ENCODE measurements at regions not wholly inside any gene's neighbourhood (a gene's known extent, or its start where the extent isn't known, plus 50 kb on each side); places are given as distances from the start of the nearest gene placed in this dataset.

GRCh38 chr16:51719376-51719775 is 568.3 kb upstream of the SALL1 start:
- Mint-ChIP-seq H3K27ac (no peak overlapping the region), H3K36me3 (ENCODE audit: low read depth) (no peaks in the 10 kb centered on the region), H3K4me3 (no peak overlapping the region), H3K27me3 (ENCODE audit: insufficient read depth, low read depth, poor library complexity) (peaks cover 4% of the 10 kb centered on the region), H3K9me3 (no peaks in the 10 kb centered on the region), H3K4me1 (peaks cover 15% of the 10 kb centered on the region)
- DNase-seq (ENCODE audit: low spot score) (no peak), ATAC-seq (no peak)
- H3K4me3 ChIP-seq = no peak overlapping the region
- H2AFZ ChIP-seq = no peak overlapping the region
- H3K4me1 ChIP-seq (ENCODE audit: insufficient read depth) = 0 out of 2 replicates have a peak, but pooled peaks cover 3% of the 10 kb centered on the region
- no peaks in the 10 kb centered on the region for H3K9me2 ChIP-seq (ENCODE audit: insufficient read depth)
- no peaks in the 10 kb centered on the region for H3F3A ChIP-seq (replicated peaks; ENCODE audit: low read depth)
- H3K27ac ChIP-seq (ENCODE audit: low read depth) = no peak overlapping the region
- no peaks in the 10 kb centered on the region for H3K27me3 ChIP-seq (ENCODE audit: insufficient read depth)
- TF ChIP-seq ZNF114 (CRISPR knock-in tag; IDR thresholded peaks at IDR 0.05) (no peak), NANOG (IDR thresholded peaks at IDR 0.05; ENCODE audit: borderline replicate concordance) (no peak), EZH2 (IDR thresholded peaks at IDR 0.05; ENCODE audit: low read depth, unreplicated experiment) (no peak), STAT1 (IDR thresholded peaks at IDR 0.05; ENCODE audit: unreplicated experiment) (no peak), ZNF331 (CRISPR knock-in tag; IDR thresholded peaks at IDR 0.05; ENCODE audit: low read depth) (no peak), EZH2phosphoT487 (IDR thresholded peaks at IDR 0.05; ENCODE audit: unreplicated experiment) (no peak), CREB1 (CRISPR knock-in tag; IDR thresholded peaks at IDR 0.05; ENCODE audit: low read depth) (no peak), ETS1 (IDR thresholded peaks at IDR 0.05) (no peak), JUNB (IDR thresholded peaks at IDR 0.05; ENCODE audit: unreplicated experiment) (no peak), POLR2AphosphoS5 (IDR thresholded peaks at IDR 0.05; ENCODE audit: low read depth) (no peak)
- TF ChIP-seq, protein P1, sequence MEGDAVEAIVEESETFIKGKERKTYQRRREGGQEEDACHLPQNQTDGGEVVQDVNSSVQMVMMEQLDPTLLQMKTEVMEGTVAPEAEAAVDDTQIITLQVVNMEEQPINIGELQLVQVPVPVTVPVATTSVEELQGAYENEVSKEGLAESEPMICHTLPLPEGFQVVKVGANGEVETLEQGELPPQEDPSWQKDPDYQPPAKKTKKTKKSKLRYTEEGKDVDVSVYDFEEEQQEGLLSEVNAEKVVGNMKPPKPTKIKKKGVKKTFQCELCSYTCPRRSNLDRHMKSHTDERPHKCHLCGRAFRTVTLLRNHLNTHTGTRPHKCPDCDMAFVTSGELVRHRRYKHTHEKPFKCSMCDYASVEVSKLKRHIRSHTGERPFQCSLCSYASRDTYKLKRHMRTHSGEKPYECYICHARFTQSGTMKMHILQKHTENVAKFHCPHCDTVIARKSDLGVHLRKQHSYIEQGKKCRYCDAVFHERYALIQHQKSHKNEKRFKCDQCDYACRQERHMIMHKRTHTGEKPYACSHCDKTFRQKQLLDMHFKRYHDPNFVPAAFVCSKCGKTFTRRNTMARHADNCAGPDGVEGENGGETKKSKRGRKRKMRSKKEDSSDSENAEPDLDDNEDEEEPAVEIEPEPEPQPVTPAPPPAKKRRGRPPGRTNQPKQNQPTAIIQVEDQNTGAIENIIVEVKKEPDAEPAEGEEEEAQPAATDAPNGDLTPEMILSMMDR (conservative IDR thresholded peaks at IDR 0.05; ENCODE audit: low read depth in 2 of 2) = no peak
- no peaks in the 10 kb centered on the region for H3K36me3 ChIP-seq (ENCODE audit: insufficient read depth)
- H3K4me2 ChIP-seq = no peak overlapping the region
- no peaks in the 10 kb centered on the region for H3K79me2 ChIP-seq (replicated peaks; ENCODE audit: insufficient read depth)
- no peaks in the 10 kb centered on the region for H4K20me1 ChIP-seq (replicated peaks; ENCODE audit: insufficient read depth)

DNA sequence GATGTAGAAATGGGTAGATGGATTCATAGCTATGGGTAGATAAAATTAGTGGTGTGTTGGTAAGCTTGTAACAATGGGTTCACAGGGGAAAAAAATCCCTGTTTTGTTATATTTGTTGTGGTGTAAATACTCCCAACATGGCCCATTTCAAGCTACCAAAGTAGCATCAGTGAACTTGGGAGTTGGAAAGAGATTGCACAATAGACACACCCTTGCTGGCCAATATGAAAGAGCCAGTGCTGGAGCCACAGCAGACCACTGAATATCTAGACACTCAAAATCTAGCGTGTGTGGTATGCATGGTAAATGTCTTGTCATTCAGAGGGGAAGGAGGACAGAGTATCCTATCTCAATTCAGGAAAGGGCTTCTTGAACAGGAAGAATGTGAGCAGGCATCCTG is 565.1 kb upstream of the SALL1 start:
- no peaks in the 10 kb centered on the region for H3F3A ChIP-seq (replicated peaks; ENCODE audit: low read depth)
- no peak overlapping the region for H3K4me3 Mint-ChIP-seq
- no peak for TF ChIP-seq ZNF114 (CRISPR knock-in tag; IDR thresholded peaks at IDR 0.05)
- TF ChIP-seq, protein P2, sequence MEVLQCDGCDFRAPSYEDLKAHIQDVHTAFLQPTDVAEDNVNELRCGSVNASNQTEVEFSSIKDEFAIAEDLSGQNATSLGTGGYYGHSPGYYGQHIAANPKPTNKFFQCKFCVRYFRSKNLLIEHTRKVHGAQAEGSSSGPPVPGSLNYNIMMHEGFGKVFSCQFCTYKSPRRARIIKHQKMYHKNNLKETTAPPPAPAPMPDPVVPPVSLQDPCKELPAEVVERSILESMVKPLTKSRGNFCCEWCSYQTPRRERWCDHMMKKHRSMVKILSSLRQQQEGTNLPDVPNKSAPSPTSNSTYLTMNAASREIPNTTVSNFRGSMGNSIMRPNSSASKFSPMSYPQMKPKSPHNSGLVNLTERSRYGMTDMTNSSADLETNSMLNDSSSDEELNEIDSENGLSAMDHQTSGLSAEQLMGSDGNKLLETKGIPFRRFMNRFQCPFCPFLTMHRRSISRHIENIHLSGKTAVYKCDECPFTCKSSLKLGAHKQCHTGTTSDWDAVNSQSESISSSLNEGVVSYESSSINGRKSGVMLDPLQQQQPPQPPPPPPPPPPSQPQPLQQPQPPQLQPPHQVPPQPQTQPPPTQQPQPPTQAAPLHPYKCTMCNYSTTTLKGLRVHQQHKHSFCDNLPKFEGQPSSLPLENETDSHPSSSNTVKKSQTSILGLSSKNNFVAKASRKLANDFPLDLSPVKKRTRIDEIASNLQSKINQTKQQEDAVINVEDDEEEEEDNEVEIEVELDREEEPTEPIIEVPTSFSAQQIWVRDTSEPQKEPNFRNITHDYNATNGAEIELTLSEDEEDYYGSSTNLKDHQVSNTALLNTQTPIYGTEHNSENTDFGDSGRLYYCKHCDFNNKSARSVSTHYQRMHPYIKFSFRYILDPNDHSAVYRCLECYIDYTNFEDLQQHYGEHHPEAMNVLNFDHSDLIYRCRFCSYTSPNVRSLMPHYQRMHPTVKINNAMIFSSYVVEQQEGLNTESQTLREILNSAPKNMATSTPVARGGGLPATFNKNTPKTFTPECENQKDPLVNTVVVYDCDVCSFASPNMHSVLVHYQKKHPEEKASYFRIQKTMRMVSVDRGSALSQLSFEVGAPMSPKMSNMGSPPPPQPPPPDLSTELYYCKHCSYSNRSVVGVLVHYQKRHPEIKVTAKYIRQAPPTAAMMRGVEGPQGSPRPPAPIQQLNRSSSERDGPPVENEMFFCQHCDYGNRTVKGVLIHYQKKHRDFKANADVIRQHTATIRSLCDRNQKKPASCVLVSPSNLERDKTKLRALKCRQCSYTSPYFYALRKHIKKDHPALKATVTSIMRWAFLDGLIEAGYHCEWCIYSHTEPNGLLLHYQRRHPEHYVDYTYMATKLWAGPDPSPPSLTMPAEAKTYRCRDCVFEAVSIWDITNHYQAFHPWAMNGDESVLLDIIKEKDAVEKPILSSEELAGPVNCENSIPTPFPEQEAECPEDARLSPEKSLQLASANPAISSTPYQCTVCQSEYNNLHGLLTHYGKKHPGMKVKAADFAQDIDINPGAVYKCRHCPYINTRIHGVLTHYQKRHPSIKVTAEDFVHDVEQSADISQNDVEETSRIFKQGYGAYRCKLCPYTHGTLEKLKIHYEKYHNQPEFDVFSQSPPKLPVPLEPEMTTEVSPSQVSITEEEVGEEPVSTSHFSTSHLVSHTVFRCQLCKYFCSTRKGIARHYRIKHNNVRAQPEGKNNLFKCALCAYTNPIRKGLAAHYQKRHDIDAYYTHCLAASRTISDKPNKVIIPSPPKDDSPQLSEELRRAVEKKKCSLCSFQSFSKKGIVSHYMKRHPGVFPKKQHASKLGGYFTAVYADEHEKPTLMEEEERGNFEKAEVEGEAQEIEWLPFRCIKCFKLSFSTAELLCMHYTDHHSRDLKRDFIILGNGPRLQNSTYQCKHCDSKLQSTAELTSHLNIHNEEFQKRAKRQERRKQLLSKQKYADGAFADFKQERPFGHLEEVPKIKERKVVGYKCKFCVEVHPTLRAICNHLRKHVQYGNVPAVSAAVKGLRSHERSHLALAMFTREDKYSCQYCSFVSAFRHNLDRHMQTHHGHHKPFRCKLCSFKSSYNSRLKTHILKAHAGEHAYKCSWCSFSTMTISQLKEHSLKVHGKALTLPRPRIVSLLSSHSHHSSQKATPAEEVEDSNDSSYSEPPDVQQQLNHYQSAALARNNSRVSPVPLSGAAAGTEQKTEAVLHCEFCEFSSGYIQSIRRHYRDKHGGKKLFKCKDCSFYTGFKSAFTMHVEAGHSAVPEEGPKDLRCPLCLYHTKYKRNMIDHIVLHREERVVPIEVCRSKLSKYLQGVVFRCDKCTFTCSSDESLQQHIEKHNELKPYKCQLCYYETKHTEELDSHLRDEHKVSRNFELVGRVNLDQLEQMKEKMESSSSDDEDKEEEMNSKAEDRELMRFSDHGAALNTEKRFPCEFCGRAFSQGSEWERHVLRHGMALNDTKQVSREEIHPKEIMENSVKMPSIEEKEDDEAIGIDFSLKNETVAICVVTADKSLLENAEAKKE (CRISPR knock-in tag; IDR thresholded peaks at IDR 0.05) = no peak
- TF ChIP-seq CREB1 (CRISPR knock-in tag; IDR thresholded peaks at IDR 0.05; ENCODE audit: low read depth) = no peak
- no peak for TF ChIP-seq EZH2 (IDR thresholded peaks at IDR 0.05; ENCODE audit: low read depth, unreplicated experiment)

More for the DNA sequence above, 565.1 kb upstream of the SALL1 start:
- Mint-ChIP-seq H3K4me1 (peaks cover 2% of the 10 kb centered on the region; the same call in 1 of the 3 replicates), H3K27ac (no peak overlapping the region), H3K36me3 (ENCODE audit: low read depth) (no peaks in the 10 kb centered on the region), H3K9me3 (no peaks in the 10 kb centered on the region), H3K27me3 (ENCODE audit: insufficient read depth, low read depth, poor library complexity) (peaks cover 4% of the 10 kb centered on the region)
- H3K36me3 ChIP-seq (ENCODE audit: insufficient read depth) = no peaks in the 10 kb centered on the region
- H3K9me2 ChIP-seq (ENCODE audit: insufficient read depth) = no peaks in the 10 kb centered on the region; the same call in 1 of the 2 replicates
- H3K4me3 ChIP-seq = no peak overlapping the region
- H4K20me1 ChIP-seq (replicated peaks; ENCODE audit: insufficient read depth) = no peaks in the 10 kb centered on the region
- no peaks in the 10 kb centered on the region for H3K27me3 ChIP-seq (ENCODE audit: insufficient read depth)
- DNase-seq (ENCODE audit: low spot score) = no peak
- no peaks in the 10 kb centered on the region for H3K4me1 ChIP-seq (ENCODE audit: insufficient read depth)
- no peaks in the 10 kb centered on the region for H3K79me2 ChIP-seq (replicated peaks; ENCODE audit: insufficient read depth)
- H3K4me2 ChIP-seq = no peak overlapping the region
- no peak overlapping the region for H2AFZ ChIP-seq
- no peak for ATAC-seq
- no peak overlapping the region for H3K27ac ChIP-seq (ENCODE audit: low read depth)
